SK-N-MC (cell line): ENCODE measurements at regions not wholly inside any gene's neighbourhood (a gene's known extent, or its start where the extent isn't known, plus 50 kb on each side); places are given as distances from the start of the nearest gene placed in this dataset.
"Not testable (repeated sequence)": the region's sequence is repeated elsewhere in the genome, so short reads cannot be mapped to it uniquely, and the experiment has no call there.

Experiments used
- DNase-seq: peaks from one replicate; pipeline ENCODE4 v3.0.0-alpha.2; 2011; ENCODE audit warnings: low read depth, low spot score
- H3K27ac ChIP-seq: fragments of 200-600 bp; sonication (generic); 2 replicates; pipeline ENCODE4 v1.5.1; 2016; ENCODE audit warnings: mixed run types
- H3K36me3 ChIP-seq: fragments of 200-600 bp; sonication (generic); 2 replicates; pipeline ENCODE4 v1.6.1; 2017; ENCODE audit warnings: antibody characterized with exemption, low read length, mixed read lengths; ENCODE audit not compliant: insufficient read depth
- H3K4me3 ChIP-seq: fragments of 200-600 bp; sonication (generic); 2 replicates; pipeline ENCODE4 v1.5.1; 2016
- H3K9ac ChIP-seq: fragments of 200-600 bp; sonication (generic); 2 replicates; pipeline ENCODE4 v1.8.0; 2017; ENCODE audit warnings: mixed run types, mixed read lengths; ENCODE audit not compliant: insufficient read length
- H3K9me3 ChIP-seq: fragments of 200-600 bp; sonication (generic); 2 replicates; pipeline ENCODE4 v1.6.1; 2017; ENCODE audit warnings: low read depth, mild to moderate bottlenecking, antibody characterized with exemption, low read length, moderate library complexity, mixed read lengths
- EZH2 ChIP-seq: fragments of 200-600 bp; sonication (generic); IDR thresholded peaks from one replicate; pipeline ENCODE4 v1.6.1; 2017; ENCODE audit warnings: antibody characterized with exemption
- FOXP2 ChIP-seq: optimal IDR thresholded peaks from 2 replicates; pipeline ENCODE3; 2011; ENCODE audit warnings: mild to moderate bottlenecking, moderate library complexity; ENCODE audit not compliant: insufficient read depth; ENCODE audit errors: extremely low read length, control extremely low read depth
- POLR2AphosphoS5 ChIP-seq: IDR thresholded peaks from 2 replicates; pipeline ENCODE4 v1.6.1; 2012; ENCODE audit warnings: mild to moderate bottlenecking, low read depth, low read length, borderline replicate concordance

DNA sequence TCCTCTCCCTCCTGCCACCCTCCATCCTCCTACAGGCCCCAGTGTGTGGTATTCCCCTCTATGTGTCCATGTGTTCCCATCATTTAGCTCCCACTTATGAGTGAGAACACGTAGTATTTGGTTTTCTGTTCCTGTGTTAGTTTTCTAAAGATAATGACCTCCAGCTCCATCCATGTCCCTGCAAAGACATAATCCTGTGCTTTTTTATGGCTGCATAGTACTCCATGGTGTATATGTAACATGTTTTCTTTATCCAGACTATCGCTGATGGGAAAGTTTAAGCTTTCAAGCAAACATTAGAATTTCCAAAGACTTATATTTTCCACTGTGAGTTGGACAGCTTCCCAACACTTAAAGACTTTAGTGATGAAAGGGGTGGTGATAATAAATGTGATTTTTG lies 105.9 kb upstream of the PIAS1 start:
- no peak overlapping the region for H3K4me3 ChIP-seq
- H3K36me3 ChIP-seq = no peaks in the 10 kb centered on the region
- TF ChIP-seq EZH2 (no peak), POLR2AphosphoS5 (no peak), FOXP2 (no peak)
- DNase-seq = no peak
- no peak overlapping the region for H3K27ac ChIP-seq
- no peaks in the 10 kb centered on the region for H3K9me3 ChIP-seq
- no peak overlapping the region for H3K9ac ChIP-seq

- not testable (repeated sequence) for H3K36me3 ChIP-seq, DNase-seq, H3K9me3 ChIP-seq
These were observed 102.9 kb upstream of the PIAS1 start for GRCh38 chr15:67951187-67951586.

DNA sequence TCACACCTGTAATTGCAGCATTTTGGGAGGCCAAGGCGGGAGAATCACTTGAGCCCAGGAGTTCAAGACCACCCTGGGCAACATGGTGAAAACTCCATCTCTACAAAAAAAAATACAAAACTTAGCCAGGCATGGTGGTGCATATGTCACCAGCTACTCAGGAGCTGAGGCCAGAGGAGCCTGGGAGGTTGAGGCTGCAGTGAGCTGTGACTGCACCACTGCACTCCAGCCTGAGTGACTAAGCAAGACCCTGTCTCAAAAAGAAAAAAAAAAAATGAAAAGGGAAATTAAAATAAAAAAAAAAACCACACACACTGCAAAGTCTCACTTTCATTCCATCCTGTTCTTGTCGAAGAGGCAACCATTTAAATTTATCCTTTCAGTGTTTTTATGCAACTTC lies 100.8 kb upstream of the PIAS1 start:
- Histone ChIP-seq H3K27ac (no peak overlapping the region), H3K9me3 (no peaks in the 10 kb centered on the region), H3K36me3 (no peaks in the 10 kb centered on the region), H3K9ac (no peak overlapping the region), H3K4me3 (no peak overlapping the region)
- DNase-seq = no peak
- TF ChIP-seq EZH2 = no peak
- TF ChIP-seq FOXP2 = no peak
- no peak for TF ChIP-seq POLR2AphosphoS5

More at GRCh38 chr15:67951187-67951586, 102.9 kb upstream of the PIAS1 start:
- not testable (repeated sequence) for H3K9ac ChIP-seq, H3K27ac ChIP-seq, H3K4me3 ChIP-seq

GRCh38 chr15:67955252-67955651 lies 98.9 kb upstream of the PIAS1 start:
- no peaks in the 10 kb centered on the region for H3K36me3 ChIP-seq
- no peak for TF ChIP-seq POLR2AphosphoS5
- TF ChIP-seq FOXP2 = no peak
- no peak for TF ChIP-seq EZH2
- no peak overlapping the region for H3K9ac ChIP-seq
- H3K27ac ChIP-seq = peak overlapping the region; percentile 92
- DNase-seq = peak; percentile 73
- H3K4me3 ChIP-seq = peak overlapping the region; percentile 40
- no peaks in the 10 kb centered on the region for H3K9me3 ChIP-seq

GRCh38 chr15:67957435-67958132 lies 96.5 kb upstream of the PIAS1 start:
- TF ChIP-seq EZH2 = no peak
- TF ChIP-seq FOXP2 = no peak
- TF ChIP-seq POLR2AphosphoS5 = no peak
- Histone ChIP-seq H3K36me3 (no peaks in the 10 kb centered on the region), H3K9me3 (no peaks in the 10 kb centered on the region), H3K27ac (no peak overlapping the region), H3K4me3 (no peak overlapping the region), H3K9ac (no peak overlapping the region)
- no peak for DNase-seq

- DNase-seq = no peak
- H3K36me3 ChIP-seq = no peaks in the 10 kb centered on the region
- peak overlapping the region; percentile 21 for H3K9ac ChIP-seq
- H3K4me3 ChIP-seq = peak overlapping the region; percentile 67
- TF ChIP-seq EZH2 (no peak), POLR2AphosphoS5 (peak; percentile 78), FOXP2 (peak; percentile 8)
- no peak overlapping the region for H3K27ac ChIP-seq
- no peaks in the 10 kb centered on the region for H3K9me3 ChIP-seq
These were observed 86.2 kb upstream of the PIAS1 start for GRCh38 chr15:67967871-67968431.

DNA sequence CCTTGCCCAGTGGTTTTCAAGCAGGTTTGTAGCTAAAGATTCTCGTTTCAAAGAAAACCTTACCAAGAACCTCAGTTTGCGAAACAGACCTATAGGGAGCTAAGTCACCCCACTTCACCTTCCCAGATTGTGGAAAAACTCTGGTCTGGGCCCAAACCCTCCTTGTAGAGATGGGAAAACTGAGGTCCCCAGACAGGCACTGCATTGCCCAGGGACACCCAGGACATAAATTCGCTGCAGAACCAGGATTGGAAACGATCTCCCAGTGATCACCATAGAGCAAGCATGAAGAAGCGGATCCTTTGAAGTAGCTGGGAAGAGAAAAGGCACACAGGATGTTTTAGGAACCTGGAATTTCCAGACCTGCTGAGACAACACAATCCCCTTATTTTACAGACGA lies 85.6 kb upstream of the PIAS1 start:
- no peak for TF ChIP-seq POLR2AphosphoS5
- TF ChIP-seq EZH2 = no peak
- peak; percentile 2 for TF ChIP-seq FOXP2
- H3K9ac ChIP-seq = no peak overlapping the region
- H3K9me3 ChIP-seq = no peaks in the 10 kb centered on the region
- DNase-seq = no peak
- H3K27ac ChIP-seq = peak overlapping the region; percentile 19
- peak overlapping the region; percentile 67 for H3K4me3 ChIP-seq
- no peaks in the 10 kb centered on the region for H3K36me3 ChIP-seq

DNA sequence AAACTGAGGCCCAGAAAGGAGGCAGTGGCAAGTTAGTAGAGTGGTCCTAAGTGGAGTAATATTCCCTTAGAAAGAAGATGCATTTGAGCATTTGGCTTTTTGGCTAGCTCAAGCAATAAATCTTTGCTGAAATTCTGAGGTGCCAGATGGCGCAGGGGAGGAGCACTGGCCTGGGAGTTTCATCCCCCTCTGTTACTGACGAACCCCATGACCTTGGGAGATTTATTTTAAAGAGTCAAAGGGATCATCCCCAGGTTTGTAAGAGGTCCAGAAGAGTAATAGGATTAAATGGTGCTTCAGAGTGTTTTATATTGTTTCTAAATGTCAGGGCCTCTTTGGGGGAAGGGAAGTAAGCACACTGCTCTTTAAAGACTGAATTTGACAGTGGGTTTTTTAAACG lies 85.1 kb upstream of the PIAS1 start:
- no peak overlapping the region for H3K9ac ChIP-seq
- H3K9me3 ChIP-seq = no peaks in the 10 kb centered on the region
- TF ChIP-seq FOXP2 (no peak), POLR2AphosphoS5 (no peak), EZH2 (no peak)
- no peak for DNase-seq
- 0 out of 2 replicates have a peak overlapping the region, but pooled peaks have one; percentile 12 for H3K4me3 ChIP-seq
- H3K27ac ChIP-seq = peak overlapping the region; percentile 19
- no peaks in the 10 kb centered on the region for H3K36me3 ChIP-seq

DNA sequence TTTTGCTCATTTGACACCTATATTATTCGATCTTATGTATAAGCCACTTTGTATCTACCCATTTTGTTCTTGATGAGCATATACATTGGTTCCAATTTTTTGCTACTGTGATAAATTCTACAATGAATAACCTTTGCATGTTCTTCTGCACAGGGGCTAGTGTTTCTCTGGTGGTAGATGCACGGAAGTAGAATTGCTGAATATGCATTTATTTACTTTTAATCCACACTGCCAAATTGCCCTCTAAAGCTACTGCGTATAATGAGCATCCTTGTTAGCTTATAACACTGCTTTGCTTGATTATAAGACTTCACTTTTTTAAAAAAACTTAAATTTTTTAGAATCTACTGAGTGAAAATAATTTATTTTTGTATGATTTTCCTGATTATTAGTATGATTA lies 84.2 kb upstream of the PIAS1 start:
- Histone ChIP-seq H3K4me3 (no peak overlapping the region), H3K27ac (peak overlapping the region; percentile 26; the same call in 1 of the 2 replicates), H3K9ac (no peak overlapping the region), H3K9me3 (no peaks in the 10 kb centered on the region), H3K36me3 (no peaks in the 10 kb centered on the region)
- no peak for TF ChIP-seq POLR2AphosphoS5
- no peak for TF ChIP-seq EZH2
- TF ChIP-seq FOXP2 = no peak
- DNase-seq = no peak
